ENCODE measurements at regions not wholly inside any gene's neighbourhood (a gene's known extent, or its start where the extent isn't known, plus 50 kb on each side); places are given as distances from the start of the nearest gene placed in this dataset.

- no peak for TF ChIP-seq CTCF (IDR thresholded peaks at IDR 0.05; ENCODE audit: insufficient read depth, low read length, poor library complexity, severe bottlenecking)
- TF ChIP-seq EZH2phosphoT487 (conservative IDR thresholded peaks at IDR 0.05; ENCODE audit: low read length) = no peak
These were observed 574.1 kb downstream of the PSAT1 start for GRCh38 chr9:78871086-78871451.
